Trophoblast cell (in vitro differentiated cells and primary cell): ENCODE measurements at regions not wholly inside any gene's neighbourhood (a gene's known extent, or its start where the extent isn't known, plus 50 kb on each side); places are given as distances from the start of the nearest gene placed in this dataset.

ENCODE experiments used
- DNase-seq, 2 donors: peaks; one replicate each; pipeline ENCODE4 v3.0.0-alpha.2; 2016
- H2AFZ ChIP-seq: 2 replicates; pipeline ENCODE4 v1.6.1; 2013; ENCODE audit warnings: low read length, moderate library complexity, mild to moderate bottlenecking; ENCODE audit not compliant: insufficient read depth, poor library complexity
- H2AK5ac ChIP-seq: 2 replicates; pipeline ENCODE4 v1.6.1; 2013; ENCODE audit warnings: mild to moderate bottlenecking, low read length
- H2BK120ac ChIP-seq: 2 replicates; pipeline ENCODE4 v1.6.1; 2013; ENCODE audit warnings: low read length, mild to moderate bottlenecking, moderate library complexity; ENCODE audit not compliant: insufficient read depth, poor library complexity
- H2BK12ac ChIP-seq: 2 replicates; pipeline ENCODE4 v1.6.1; 2013; ENCODE audit warnings: mild to moderate bottlenecking, low read length, moderate library complexity
- H2BK5ac ChIP-seq: 2 replicates; pipeline ENCODE4 v1.6.1; 2013; ENCODE audit warnings: low read length, low read depth, moderate library complexity, mild to moderate bottlenecking; ENCODE audit not compliant: poor library complexity
- H3K14ac ChIP-seq: 2 replicates; pipeline ENCODE4 v1.6.1; 2013; ENCODE audit warnings: mild to moderate bottlenecking, low read length
- H3K18ac ChIP-seq: 2 replicates; pipeline ENCODE4 v1.6.1; 2013; ENCODE audit warnings: mild to moderate bottlenecking, low read length
- H3K23ac ChIP-seq: 2 replicates; pipeline ENCODE4 v1.6.1; 2013; ENCODE audit warnings: low read length
- H3K27ac ChIP-seq: 2 replicates; pipeline ENCODE4 v1.5.1; 2013; ENCODE audit warnings: low read depth, mild to moderate bottlenecking, inconsistent platforms, low read length, moderate library complexity
- H3K27me3 ChIP-seq: 2 replicates; pipeline ENCODE4 v1.6.1; 2013; ENCODE audit warnings: inconsistent platforms, mild to moderate bottlenecking, low read length, moderate library complexity; ENCODE audit not compliant: insufficient read depth
- H3K36me3 ChIP-seq, 2 experiments: 1 replicate in 1 of 2; 2 replicates in 1 of 2; pipeline ENCODE4 v1.6.1; 2013; ENCODE audit warnings: low read length in 2 of 2, mild to moderate bottlenecking in 2 of 2, moderate library complexity in 1 of 2; ENCODE audit not compliant: insufficient read depth in 2 of 2, control insufficient read depth in 1 of 2
- H3K4ac ChIP-seq: 2 replicates; pipeline ENCODE4 v1.6.1; 2013; ENCODE audit warnings: low read depth, mild to moderate bottlenecking, low read length, moderate library complexity
- H3K4me1 ChIP-seq, 2 experiments: 1 replicate in 1 of 2; 2 replicates in 1 of 2; pipeline ENCODE4 v1.6.1; 2013; ENCODE audit warnings: low read length in 2 of 2, mild to moderate bottlenecking in 2 of 2, moderate library complexity in 1 of 2; ENCODE audit not compliant: insufficient read depth in 2 of 2, control insufficient read depth in 1 of 2
- H3K4me2 ChIP-seq: 2 replicates; pipeline ENCODE4 v1.6.1; 2013; ENCODE audit warnings: inconsistent platforms, mild to moderate bottlenecking, low read length, moderate library complexity
- H3K4me3 ChIP-seq: 2 replicates; pipeline ENCODE4 v1.5.1; 2013; ENCODE audit warnings: mild to moderate bottlenecking, low read depth, low read length, inconsistent platforms
- H3K79me1 ChIP-seq: one replicate; pipeline ENCODE4 v1.6.1; 2013; ENCODE audit warnings: low read length
- H3K79me2 ChIP-seq: 2 replicates; pipeline ENCODE4 v1.6.1; 2013; ENCODE audit warnings: low read length, mild to moderate bottlenecking; ENCODE audit not compliant: control insufficient read depth, insufficient read depth, poor library complexity
- H3K9ac ChIP-seq: 2 replicates; pipeline ENCODE4 v1.6.1; 2013; ENCODE audit warnings: mild to moderate bottlenecking, low read length
- H3K9me3 ChIP-seq: 2 replicates; pipeline ENCODE4 v1.6.1; 2013; ENCODE audit warnings: low read depth, mild to moderate bottlenecking, control low read depth, inconsistent platforms, low read length; ENCODE audit not compliant: insufficient read depth
- H4K12ac ChIP-seq: 2 replicates; pipeline ENCODE4 v1.6.1; 2013; ENCODE audit warnings: low read depth, mild to moderate bottlenecking, low read length, moderate library complexity
- H4K8ac ChIP-seq: 2 replicates; pipeline ENCODE4 v1.6.1; 2013; ENCODE audit warnings: low read depth, mild to moderate bottlenecking, low read length, moderate library complexity
- H4K91ac ChIP-seq: one replicate; pipeline ENCODE4 v1.6.1; 2013; ENCODE audit warnings: low read depth, mild to moderate bottlenecking, low read length, moderate library complexity
- WGBS: extraction: QIAGEN DNeasy Blood & Tissue Kit; methylation state at CpG from one replicate; pipeline ENCODE4 v1.1.7; 2013; ENCODE audit warnings: missing lambda C conversion rate; ENCODE audit not compliant: insufficient read length, insufficient coverage; ENCODE audit errors: extremely low coverage; 5-methylcytosine and 5-hydroxymethylcytosine counted together

DNA sequence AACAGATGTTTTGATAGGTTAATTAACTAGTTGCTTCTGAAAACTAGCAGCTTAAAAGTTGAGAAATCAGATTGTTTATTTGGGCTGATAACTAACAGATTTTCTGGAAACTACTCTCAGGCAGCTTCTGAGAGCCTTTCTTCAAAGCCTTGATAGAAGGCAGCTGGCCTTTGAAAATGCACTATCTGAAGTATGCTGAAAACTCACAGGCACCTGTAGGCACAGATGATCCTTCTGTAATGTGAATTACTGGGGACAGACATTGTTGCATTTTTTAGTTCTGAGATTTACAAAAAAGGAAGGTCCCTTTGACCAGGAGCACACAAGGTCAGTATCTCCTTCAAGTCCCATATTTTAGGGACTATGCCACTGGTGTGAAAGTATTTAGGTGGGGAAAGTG lies 460.8 kb upstream of the CNTN5 start:
- Histone ChIP-seq H3K18ac (no peak overlapping the region), H3K4me3 (no peak overlapping the region), H3K4me2 (no peak overlapping the region), H4K8ac (no peak overlapping the region), H3K9me3 (no peaks in the 10 kb centered on the region), H3K27ac (no peak overlapping the region), H4K91ac (no peak overlapping the region), H2BK12ac (no peak overlapping the region), H3K14ac (no peak overlapping the region), H2AK5ac (no peak overlapping the region), H3K4me1 (no peaks in the 10 kb centered on the region), H2BK120ac (no peak overlapping the region), H3K23ac (no peak overlapping the region), H2BK5ac (no peak overlapping the region), H2AFZ (no peak overlapping the region), H3K36me3 (no peaks in the 10 kb centered on the region), H3K79me2 (no peaks in the 10 kb centered on the region), H4K12ac (no peak overlapping the region), H3K79me1 (no peaks in the 10 kb centered on the region), H3K4ac (no peak overlapping the region), H3K9ac (no peak overlapping the region), H3K27me3 (no peaks in the 10 kb centered on the region)
- DNase-seq = no peak

DNA sequence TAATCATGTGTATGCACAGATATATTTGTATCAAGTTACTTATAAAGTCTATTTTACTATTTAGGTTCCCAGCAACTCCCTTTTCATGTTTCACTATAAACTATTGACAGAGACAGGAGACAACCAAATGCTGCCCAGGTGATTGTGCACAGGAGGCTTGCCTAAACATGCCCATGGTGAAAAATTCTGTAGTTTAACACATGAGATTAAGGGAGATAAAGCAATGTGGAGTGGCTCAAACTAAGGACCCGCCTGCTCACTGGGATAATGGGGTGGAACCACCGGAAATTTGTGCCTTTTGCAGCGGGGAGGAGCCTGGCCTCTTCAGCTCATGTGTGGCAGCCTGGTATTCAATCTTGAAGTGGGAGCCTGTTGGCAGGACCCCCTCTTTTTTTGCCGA lies 459.5 kb upstream of the CNTN5 start:
- no peak overlapping the region for H3K18ac ChIP-seq

DNA sequence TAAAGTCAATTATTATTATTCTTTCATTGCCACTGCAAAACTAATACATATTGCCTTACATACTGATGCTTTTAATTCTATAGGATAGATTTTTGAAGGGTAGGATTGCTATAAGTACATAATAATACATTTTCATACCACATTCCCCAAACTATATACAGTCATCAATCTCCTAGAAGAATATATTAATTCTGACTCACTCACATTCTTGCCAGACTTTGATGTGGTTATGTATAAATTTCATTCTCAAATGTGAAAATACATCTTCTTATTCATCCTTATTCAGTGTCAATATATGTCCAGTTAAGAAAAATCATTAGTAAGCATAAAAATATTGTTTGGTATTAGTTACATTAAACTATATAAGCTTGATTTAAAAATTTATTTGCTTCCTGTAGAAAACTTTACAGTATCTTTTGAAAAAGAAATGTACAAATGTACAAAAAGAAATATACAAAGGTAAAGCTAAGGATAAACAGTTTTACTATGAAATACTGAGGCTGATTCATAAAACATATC lies 458.8 kb upstream of the CNTN5 start:
- H2AK5ac ChIP-seq = no peak overlapping the region
- H4K91ac ChIP-seq = no peak overlapping the region
- H3K9me3 ChIP-seq = no peaks in the 10 kb centered on the region
- no peaks in the 10 kb centered on the region for H3K36me3 ChIP-seq
- H3K23ac ChIP-seq = no peak overlapping the region
- no peak overlapping the region for H2AFZ ChIP-seq
- no peak overlapping the region for H3K4me2 ChIP-seq
- H3K18ac ChIP-seq = no peak overlapping the region
- no peak overlapping the region for H3K4me3 ChIP-seq
- no peak overlapping the region for H3K9ac ChIP-seq
- H3K4me1 ChIP-seq = no peaks in the 10 kb centered on the region
- DNase-seq = no peak
- no peak overlapping the region for H4K12ac ChIP-seq
- no peaks in the 10 kb centered on the region for H3K79me1 ChIP-seq
- no peak overlapping the region for H2BK12ac ChIP-seq
- no peak overlapping the region for H2BK5ac ChIP-seq
- no peak overlapping the region for H3K27ac ChIP-seq
- H3K4ac ChIP-seq = no peak overlapping the region
- no peak overlapping the region for H4K8ac ChIP-seq
- no peaks in the 10 kb centered on the region for H3K27me3 ChIP-seq
- H3K14ac ChIP-seq = no peak overlapping the region
- no peak overlapping the region for H2BK120ac ChIP-seq
- no peaks in the 10 kb centered on the region for H3K79me2 ChIP-seq

More for the DNA sequence above, 459.5 kb upstream of the CNTN5 start:
- Histone ChIP-seq H2BK120ac (no peak overlapping the region), H4K8ac (no peak overlapping the region), H3K79me2 (no peaks in the 10 kb centered on the region), H3K79me1 (no peaks in the 10 kb centered on the region), H4K12ac (no peak overlapping the region), H3K27ac (no peak overlapping the region), H3K4me2 (no peak overlapping the region), H3K27me3 (no peaks in the 10 kb centered on the region), H3K14ac (no peak overlapping the region), H2AFZ (no peak overlapping the region), H3K4ac (no peak overlapping the region), H3K4me3 (no peak overlapping the region), H2BK12ac (no peak overlapping the region), H3K9me3 (no peaks in the 10 kb centered on the region), H2AK5ac (no peak overlapping the region), H2BK5ac (no peak overlapping the region), H3K4me1 (no peaks in the 10 kb centered on the region), H3K9ac (no peak overlapping the region), H4K91ac (peak overlapping the region; percentile 47), H3K23ac (no peak overlapping the region), H3K36me3 (no peaks in the 10 kb centered on the region)
- no peak for DNase-seq
- no CpG with 5 or more reads among the region's 4 CpGs for WGBS

DNA sequence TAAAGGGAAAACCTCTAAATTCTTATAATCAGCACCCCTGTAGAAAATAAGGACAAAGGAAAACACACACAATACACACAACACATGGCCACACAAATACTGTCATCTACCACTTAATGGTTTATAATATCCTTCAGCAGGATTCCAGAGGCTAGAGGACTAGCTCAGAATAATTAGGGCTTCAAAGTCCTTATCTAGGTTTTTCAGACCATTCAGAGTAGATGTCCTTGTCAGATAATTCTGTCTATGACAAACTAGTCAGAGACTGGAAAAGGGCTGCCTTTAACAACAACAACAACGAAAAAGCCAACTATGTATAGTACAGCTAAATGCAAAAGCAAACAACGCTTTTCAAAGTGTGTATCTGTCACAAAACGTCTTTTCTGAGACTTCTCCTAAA lies 456.5 kb upstream of the CNTN5 start:
- Histone ChIP-seq H2BK120ac (no peak overlapping the region), H4K91ac (no peak overlapping the region), H3K4me3 (no peak overlapping the region), H3K27me3 (no peaks in the 10 kb centered on the region), H3K27ac (no peak overlapping the region), H3K36me3 (no peaks in the 10 kb centered on the region), H2BK12ac (no peak overlapping the region), H3K4ac (no peak overlapping the region), H3K4me2 (no peak overlapping the region), H3K79me1 (no peaks in the 10 kb centered on the region), H4K12ac (no peak overlapping the region), H3K9ac (no peak overlapping the region), H3K23ac (no peak overlapping the region), H3K79me2 (no peaks in the 10 kb centered on the region), H3K4me1 (no peaks in the 10 kb centered on the region), H3K14ac (no peak overlapping the region), H2AFZ (no peak overlapping the region), H2AK5ac (no peak overlapping the region), H4K8ac (no peak overlapping the region), H2BK5ac (no peak overlapping the region), H3K9me3 (no peaks in the 10 kb centered on the region), H3K18ac (no peak overlapping the region)
- no peak for DNase-seq
- no CpG with 5 or more reads among the region's 3 CpGs for WGBS
